Gastrocnemius medialis (tissue), 4 donors: ENCODE measurements at regions not wholly inside any gene's neighbourhood (a gene's known extent, or its start where the extent isn't known, plus 50 kb on each side); places are given as distances from the start of the nearest gene placed in this dataset.
"Not testable (repeated sequence)": the region's sequence is repeated elsewhere in the genome, so short reads cannot be mapped to it uniquely, and the experiment has no call there.

ENCODE experiments used
- ATAC-seq, 2 donors: fragments of 150-250 bp; one replicate each; pipeline ENCODE4 v1.9.1; 2016
- DNase-seq, 2 donors: peaks; one replicate each; pipeline ENCODE4 v3.0.0-alpha.2; 2019
- H3K27ac ChIP-seq, 4 donors: fragments of 200-600 bp; sonication (generic); 1 replicate in 1 of 4; 2 replicates in 3 of 4; pipeline ENCODE4 v1.5.1; 2016 to 2018; ENCODE audit warnings: mild to moderate bottlenecking in 2 of 4, moderate library complexity in 1 of 4
- H3K27me3 ChIP-seq, 3 donors: fragments of 200-600 bp; sonication (generic) in 2 of 3; 1 replicate in 1 of 3; 2 replicates in 2 of 3; pipeline versions ENCODE4 v1.5.1 to v1.6.0; 2016 to 2019; ENCODE audit warnings: mild to moderate bottlenecking in 1 of 3, moderate library complexity in 1 of 3
- H3K36me3 ChIP-seq, 2 donors: fragments of 200-600 bp; sonication (generic) in 1 of 2; one replicate each; pipeline ENCODE4 v1.5.1; 2017 to 2018
- H3K4me1 ChIP-seq, 2 donors: fragments of 200-600 bp; sonication (generic) in 1 of 2; one replicate each; pipeline ENCODE4 v1.5.1; 2016 to 2017; ENCODE audit warnings: mild to moderate bottlenecking in 2 of 2
- H3K4me3 ChIP-seq, 4 donors: fragments of 200-600 bp; sonication (generic) in 3 of 4; 1 replicate in 1 of 4; 2 replicates in 3 of 4; pipeline ENCODE4 v1.5.1; 2016 to 2019; ENCODE audit warnings: mild to moderate bottlenecking in 2 of 4
- H3K9me3 ChIP-seq, 3 donors: fragments of 200-600 bp; sonication (generic) in 2 of 3; 1 replicate in 1 of 3; 2 replicates in 2 of 3; pipeline ENCODE4 v1.5.1; 2016 to 2019
- CTCF ChIP-seq, 5 experiments: fragments of 450-650 bp in 3 of 5; fragments of 200-600 bp in 2 of 5; sonication (generic) in 2 of 5; IDR thresholded peaks in 4 of 5; conservative IDR thresholded peaks in 1 of 5; 1 replicate in 4 of 5; 2 replicates in 1 of 5; pipeline ENCODE4 v1.5.1; 2016 to 2019; ENCODE audit warnings: antibody characterized with exemption in 5 of 5, mild to moderate bottlenecking in 3 of 5, moderate library complexity in 3 of 5
- POLR2A ChIP-seq, 2 donors: fragments of 450-650 bp; IDR thresholded peaks; one replicate each; pipeline ENCODE4 v1.6.1; 2017; ENCODE audit warnings: antibody characterized with exemption in 2 of 2, mild to moderate bottlenecking in 2 of 2, moderate library complexity in 2 of 2
- in situ Hi-C, 4 donors: fragments of 200-750 bp; cut with MboI; loops; one replicate each; pipeline versions ENCODE4 v1.15.0 to v1.8.0; 2017; ENCODE audit warnings: low sequenced_read_pairs in 4 of 4
- intact Hi-C: fragments of 100-400 bp; cut with DNase I; formaldehyde crosslinking; loops from one replicate; pipeline ENCODE4 v1.15.1; 2023; ENCODE audit warnings: low total_unique reads

GRCh38 chr2:133993160-133993559 lies 260.7 kb upstream of the MGAT5 start:
- TF ChIP-seq POLR2A (IDR thresholded peaks at IDR 0.05) (no peak), CTCF (IDR thresholded peaks at IDR 0.05 in 4 of 5, conservative IDR thresholded peaks at IDR 0.05 in 1 of 5) (no peak)
- Histone ChIP-seq H3K4me1 (peaks cover 0 to 7% of the 10 kb centered on the region in 2 donors), H3K27me3 (no peaks in the 10 kb centered on the region), H3K9me3 (no peaks in the 10 kb centered on the region), H3K36me3 (no peaks in the 10 kb centered on the region), H3K4me3 (no peak overlapping the region), H3K27ac (no peak overlapping the region)
- peak; percentile 30 to 60 for ATAC-seq
- in situ Hi-C loops, result no loop called here
- intact Hi-C loops, result no loop called here
- DNase-seq, result peak in 1 of 2 donors; percentile 21

- in situ Hi-C loops, H3K27me3 ChIP-seq, H3K36me3 ChIP-seq, H3K4me1 ChIP-seq, intact Hi-C loops, H3K4me3 ChIP-seq, H3K27ac ChIP-seq, ATAC-seq, DNase-seq, H3K9me3 ChIP-seq: not testable (repeated sequence)
Measured at GRCh38 chr2:133998726-133999125, 255.1 kb upstream of the MGAT5 start.

GRCh38 chr2:134002391-134002790 lies 251.5 kb upstream of the MGAT5 start:
- Histone ChIP-seq H3K9me3 (no peaks in the 10 kb centered on the region), H3K4me1 (no peaks in the 10 kb centered on the region), H3K36me3 (no peaks in the 10 kb centered on the region), H3K27me3 (no peaks in the 10 kb centered on the region), H3K27ac (no peak overlapping the region), H3K4me3 (no peak overlapping the region)
- intact Hi-C loops, result no loop called here
- TF ChIP-seq POLR2A (IDR thresholded peaks at IDR 0.05), result no peak
- TF ChIP-seq CTCF (IDR thresholded peaks at IDR 0.05 in 4 of 5, conservative IDR thresholded peaks at IDR 0.05 in 1 of 5), result no peak
- in situ Hi-C loops, result no loop called here
- DNase-seq (no peak), ATAC-seq (no peak)

- Histone ChIP-seq H3K4me3 (no peak overlapping the region), H3K36me3 (no peaks in the 10 kb centered on the region), H3K27me3 (no peaks in the 10 kb centered on the region), H3K27ac (no peak overlapping the region), H3K9me3 (no peaks in the 10 kb centered on the region), H3K4me1 (no peaks in the 10 kb centered on the region)
- DNase-seq (no peak), ATAC-seq (no peak)
- intact Hi-C loops (no loop called here), in situ Hi-C loops (no loop called here)
- no peak for TF ChIP-seq POLR2A (IDR thresholded peaks at IDR 0.05)
- TF ChIP-seq CTCF (IDR thresholded peaks at IDR 0.05 in 4 of 5, conservative IDR thresholded peaks at IDR 0.05 in 1 of 5), result no peak
Measured at GRCh38 chr2:134002921-134003320, 251.0 kb upstream of the MGAT5 start.

GRCh38 chr2:134004467-134004866 lies 249.4 kb upstream of the MGAT5 start:
- Histone ChIP-seq H3K4me3 (no peak overlapping the region), H3K4me1 (no peaks in the 10 kb centered on the region), H3K27ac (no peak overlapping the region), H3K36me3 (no peaks in the 10 kb centered on the region), H3K27me3 (no peaks in the 10 kb centered on the region), H3K9me3 (no peaks in the 10 kb centered on the region)
- no peak for ATAC-seq
- no peak for DNase-seq
- in situ Hi-C loops (no loop called here), intact Hi-C loops (no loop called here)
- TF ChIP-seq POLR2A (IDR thresholded peaks at IDR 0.05), result no peak
- no peak for TF ChIP-seq CTCF (IDR thresholded peaks at IDR 0.05 in 4 of 5, conservative IDR thresholded peaks at IDR 0.05 in 1 of 5)
